ENCODE measurements at regions not wholly inside any gene's neighbourhood (a gene's known extent, or its start where the extent isn't known, plus 50 kb on each side); places are given as distances from the start of the nearest gene placed in this dataset.

DNA sequence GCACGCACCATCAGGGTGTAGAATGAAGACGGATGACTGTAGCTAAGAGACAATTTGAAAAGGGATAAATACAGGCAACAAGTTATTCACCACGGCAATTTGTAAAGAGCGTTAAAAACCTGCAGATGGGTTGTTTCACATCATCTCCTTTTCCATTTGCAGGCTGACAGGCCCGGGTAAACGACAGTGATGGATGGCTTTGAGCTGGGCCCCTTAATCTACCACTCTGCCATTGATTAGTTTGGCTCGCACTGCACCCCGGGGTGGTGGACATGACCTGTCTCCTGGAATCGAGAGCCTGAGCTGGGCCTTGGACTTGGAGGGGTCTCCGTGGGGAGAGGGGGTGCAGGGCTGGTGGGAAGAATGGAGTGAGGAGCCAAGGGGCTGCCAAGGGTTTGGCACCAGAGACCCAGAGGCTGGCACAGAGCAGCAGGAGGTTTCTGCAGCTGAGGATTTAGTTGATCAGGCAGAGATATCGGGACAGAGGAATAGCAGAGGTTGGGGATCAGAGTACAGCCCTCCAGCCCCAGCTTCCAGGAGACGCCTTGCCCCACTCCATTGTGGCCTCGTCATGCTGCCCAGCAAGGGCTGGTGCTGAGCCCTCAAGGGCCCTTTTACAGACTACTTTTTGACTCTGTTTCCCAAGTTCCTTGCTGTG lies 110.6 kb upstream of the NECTIN1 start:
- Histone ChIP-seq H3K9me3 (no peaks in the 10 kb centered on the region), H3K27ac (no peak overlapping the region), H3K4me3 (no peak overlapping the region), H3K27me3 (no peaks in the 10 kb centered on the region), H3K36me3 (no peaks in the 10 kb centered on the region), H3K4me1 (no peaks in the 10 kb centered on the region)
- TF ChIP-seq POLR2A (IDR thresholded peaks at IDR 0.05) (no peak), POLR2AphosphoS5 (IDR thresholded peaks at IDR 0.05; ENCODE audit: insufficient read depth in 1 of 2, low read depth in 1 of 2) (no peak)
- intact Hi-C loops (cut with DNase I): no loop called here
- no peak for DNase-seq (ENCODE audit: extremely low spot score in 2 of 2)

GRCh38 chr11:119835753-119836152 lies 106.8 kb upstream of the NECTIN1 start:
- Histone ChIP-seq H3K27me3 (no peaks in the 10 kb centered on the region), H3K27ac (no peak overlapping the region), H3K9me3 (no peaks in the 10 kb centered on the region), H3K4me1 (no peaks in the 10 kb centered on the region), H3K36me3 (no peaks in the 10 kb centered on the region), H3K4me3 (no peak overlapping the region)
- no peak for DNase-seq (ENCODE audit: extremely low spot score in 2 of 2)
- TF ChIP-seq, protein P1, sequence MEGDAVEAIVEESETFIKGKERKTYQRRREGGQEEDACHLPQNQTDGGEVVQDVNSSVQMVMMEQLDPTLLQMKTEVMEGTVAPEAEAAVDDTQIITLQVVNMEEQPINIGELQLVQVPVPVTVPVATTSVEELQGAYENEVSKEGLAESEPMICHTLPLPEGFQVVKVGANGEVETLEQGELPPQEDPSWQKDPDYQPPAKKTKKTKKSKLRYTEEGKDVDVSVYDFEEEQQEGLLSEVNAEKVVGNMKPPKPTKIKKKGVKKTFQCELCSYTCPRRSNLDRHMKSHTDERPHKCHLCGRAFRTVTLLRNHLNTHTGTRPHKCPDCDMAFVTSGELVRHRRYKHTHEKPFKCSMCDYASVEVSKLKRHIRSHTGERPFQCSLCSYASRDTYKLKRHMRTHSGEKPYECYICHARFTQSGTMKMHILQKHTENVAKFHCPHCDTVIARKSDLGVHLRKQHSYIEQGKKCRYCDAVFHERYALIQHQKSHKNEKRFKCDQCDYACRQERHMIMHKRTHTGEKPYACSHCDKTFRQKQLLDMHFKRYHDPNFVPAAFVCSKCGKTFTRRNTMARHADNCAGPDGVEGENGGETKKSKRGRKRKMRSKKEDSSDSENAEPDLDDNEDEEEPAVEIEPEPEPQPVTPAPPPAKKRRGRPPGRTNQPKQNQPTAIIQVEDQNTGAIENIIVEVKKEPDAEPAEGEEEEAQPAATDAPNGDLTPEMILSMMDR (IDR thresholded peaks at IDR 0.05): no peak
- intact Hi-C loops (cut with DNase I): no loop called here

- H3K27me3 ChIP-seq: no peaks in the 10 kb centered on the region
- TF ChIP-seq POLR2AphosphoS5 (IDR thresholded peaks at IDR 0.05; ENCODE audit: insufficient read depth in 1 of 2, low read depth in 1 of 2): no peak
- TF ChIP-seq, protein P1 (IDR thresholded peaks at IDR 0.05): no peak
- TF ChIP-seq POLR2A (IDR thresholded peaks at IDR 0.05): no peak
- intact Hi-C loops (cut with DNase I): no loop called here
Measured at GRCh38 chr11:119832202-119832935, 103.4 kb upstream of the NECTIN1 start.

GRCh38 chr11:119831011-119831410 lies 102.0 kb upstream of the NECTIN1 start:
- no peaks in the 10 kb centered on the region for H3K36me3 ChIP-seq
- H3K27ac ChIP-seq: no peak overlapping the region
- no peak for TF ChIP-seq POLR2A (IDR thresholded peaks at IDR 0.05)
- TF ChIP-seq POLR2AphosphoS5 (IDR thresholded peaks at IDR 0.05; ENCODE audit: insufficient read depth in 1 of 2, low read depth in 1 of 2): no peak
- TF ChIP-seq, protein P1 (IDR thresholded peaks at IDR 0.05): no peak
- H3K27me3 ChIP-seq: no peaks in the 10 kb centered on the region
- H3K4me3 ChIP-seq: no peak overlapping the region
- H3K9me3 ChIP-seq: no peaks in the 10 kb centered on the region
- H3K4me1 ChIP-seq: no peaks in the 10 kb centered on the region
- no peak for DNase-seq (ENCODE audit: extremely low spot score in 2 of 2)
- intact Hi-C loops (cut with DNase I): no loop called here

More at GRCh38 chr11:119832202-119832935, 103.4 kb upstream of the NECTIN1 start:
- DNase-seq (ENCODE audit: extremely low spot score in 2 of 2): no peak
- H3K36me3 ChIP-seq: no peaks in the 10 kb centered on the region
- no peaks in the 10 kb centered on the region for H3K4me1 ChIP-seq
- no peak overlapping the region for H3K27ac ChIP-seq
- H3K9me3 ChIP-seq: no peaks in the 10 kb centered on the region
- H3K4me3 ChIP-seq: no peak overlapping the region

- Histone ChIP-seq H3K4me3 (no peak overlapping the region), H3K36me3 (no peaks in the 10 kb centered on the region), H3K27me3 (no peaks in the 10 kb centered on the region), H3K4me1 (no peaks in the 10 kb centered on the region), H3K27ac (no peak overlapping the region), H3K9me3 (no peaks in the 10 kb centered on the region)
- intact Hi-C loops (cut with DNase I): no loop called here
- no peak for DNase-seq (ENCODE audit: extremely low spot score in 2 of 2)
- no peak for TF ChIP-seq POLR2A (IDR thresholded peaks at IDR 0.05)
- TF ChIP-seq, protein P1 (IDR thresholded peaks at IDR 0.05): no peak
- no peak for TF ChIP-seq POLR2AphosphoS5 (IDR thresholded peaks at IDR 0.05; ENCODE audit: insufficient read depth in 1 of 2, low read depth in 1 of 2)
Measured at GRCh38 chr11:119830400-119830799, 101.4 kb upstream of the NECTIN1 start.
